OCI-LY7 (cell line): ENCODE measurements at regions not wholly inside any gene's neighbourhood (a gene's known extent, or its start where the extent isn't known, plus 50 kb on each side); places are given as distances from the start of the nearest gene placed in this dataset.

Source experiments
- EZH2phosphoT487 ChIP-seq: fragments of 200-600 bp; sonication (generic); IDR thresholded peaks from 2 replicates; pipeline ENCODE4 v1.6.1; 2018; ENCODE audit warnings: low read depth, borderline replicate concordance, mild to moderate bottlenecking, mixed run types, antibody characterized with exemption, low read length, moderate library complexity, mixed read lengths
- TF ChIP-seq, protein P1 (sequence below): fragments of 200-600 bp; sonication (generic); conservative IDR thresholded peaks from 2 replicates; pipeline ENCODE4 v1.5.1; 2014; ENCODE audit warnings: mild to moderate bottlenecking, antibody characterized with exemption, low read length, moderate library complexity, mixed read lengths

DNA sequence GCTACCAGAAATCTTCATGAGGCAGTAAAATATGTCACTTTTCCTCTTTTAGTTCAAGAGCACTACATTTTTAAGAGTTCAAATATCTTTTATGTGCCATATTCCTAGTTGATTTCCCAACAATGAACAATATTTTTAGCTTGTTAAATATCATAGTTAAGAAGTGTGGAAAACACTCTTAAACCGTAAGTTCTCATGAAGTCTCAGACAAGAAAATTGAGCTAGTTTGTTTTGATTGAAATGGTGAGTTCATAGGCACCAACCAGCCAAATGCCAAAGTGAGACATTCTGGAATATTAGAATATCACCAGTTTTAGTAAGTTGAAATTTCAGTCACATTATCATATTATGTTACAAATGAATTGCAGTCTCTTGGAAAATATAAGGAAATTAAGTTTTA, 277.2 kb upstream of the HSF2 start:
- TF ChIP-seq, protein P1, sequence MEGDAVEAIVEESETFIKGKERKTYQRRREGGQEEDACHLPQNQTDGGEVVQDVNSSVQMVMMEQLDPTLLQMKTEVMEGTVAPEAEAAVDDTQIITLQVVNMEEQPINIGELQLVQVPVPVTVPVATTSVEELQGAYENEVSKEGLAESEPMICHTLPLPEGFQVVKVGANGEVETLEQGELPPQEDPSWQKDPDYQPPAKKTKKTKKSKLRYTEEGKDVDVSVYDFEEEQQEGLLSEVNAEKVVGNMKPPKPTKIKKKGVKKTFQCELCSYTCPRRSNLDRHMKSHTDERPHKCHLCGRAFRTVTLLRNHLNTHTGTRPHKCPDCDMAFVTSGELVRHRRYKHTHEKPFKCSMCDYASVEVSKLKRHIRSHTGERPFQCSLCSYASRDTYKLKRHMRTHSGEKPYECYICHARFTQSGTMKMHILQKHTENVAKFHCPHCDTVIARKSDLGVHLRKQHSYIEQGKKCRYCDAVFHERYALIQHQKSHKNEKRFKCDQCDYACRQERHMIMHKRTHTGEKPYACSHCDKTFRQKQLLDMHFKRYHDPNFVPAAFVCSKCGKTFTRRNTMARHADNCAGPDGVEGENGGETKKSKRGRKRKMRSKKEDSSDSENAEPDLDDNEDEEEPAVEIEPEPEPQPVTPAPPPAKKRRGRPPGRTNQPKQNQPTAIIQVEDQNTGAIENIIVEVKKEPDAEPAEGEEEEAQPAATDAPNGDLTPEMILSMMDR: no peak
- TF ChIP-seq EZH2phosphoT487: no peak
